ENCODE measurements at regions not wholly inside any gene's neighbourhood (a gene's known extent, or its start where the extent isn't known, plus 50 kb on each side); places are given as distances from the start of the nearest gene placed in this dataset.

DNA sequence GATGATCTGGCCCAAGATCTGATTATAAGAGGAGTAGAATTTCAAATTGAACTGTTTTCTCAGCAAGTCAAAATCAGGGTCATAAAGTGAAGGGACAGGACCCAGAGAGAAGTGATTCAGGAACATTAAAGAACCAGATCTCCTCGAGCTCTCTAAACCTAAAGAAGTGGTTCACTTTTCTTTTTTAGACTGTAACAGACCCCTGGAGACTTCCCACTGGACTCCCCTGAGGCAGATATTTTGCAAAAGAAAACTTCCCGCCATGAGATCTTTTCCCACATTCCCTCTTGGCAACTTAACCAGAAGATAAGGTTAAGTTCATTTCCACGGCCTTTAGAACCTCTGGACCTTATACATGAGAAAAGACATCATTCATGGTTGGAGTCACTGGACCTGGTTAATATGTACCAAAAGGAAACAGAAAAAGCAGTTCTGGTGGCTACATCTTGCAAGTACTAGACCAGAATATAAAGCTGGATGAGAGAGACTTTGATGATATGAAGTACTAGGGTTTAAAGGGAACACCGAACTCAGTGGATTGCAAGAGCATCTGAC, 1061.4 kb downstream of the MRPL39 start:
- TF ChIP-seq, protein P1, sequence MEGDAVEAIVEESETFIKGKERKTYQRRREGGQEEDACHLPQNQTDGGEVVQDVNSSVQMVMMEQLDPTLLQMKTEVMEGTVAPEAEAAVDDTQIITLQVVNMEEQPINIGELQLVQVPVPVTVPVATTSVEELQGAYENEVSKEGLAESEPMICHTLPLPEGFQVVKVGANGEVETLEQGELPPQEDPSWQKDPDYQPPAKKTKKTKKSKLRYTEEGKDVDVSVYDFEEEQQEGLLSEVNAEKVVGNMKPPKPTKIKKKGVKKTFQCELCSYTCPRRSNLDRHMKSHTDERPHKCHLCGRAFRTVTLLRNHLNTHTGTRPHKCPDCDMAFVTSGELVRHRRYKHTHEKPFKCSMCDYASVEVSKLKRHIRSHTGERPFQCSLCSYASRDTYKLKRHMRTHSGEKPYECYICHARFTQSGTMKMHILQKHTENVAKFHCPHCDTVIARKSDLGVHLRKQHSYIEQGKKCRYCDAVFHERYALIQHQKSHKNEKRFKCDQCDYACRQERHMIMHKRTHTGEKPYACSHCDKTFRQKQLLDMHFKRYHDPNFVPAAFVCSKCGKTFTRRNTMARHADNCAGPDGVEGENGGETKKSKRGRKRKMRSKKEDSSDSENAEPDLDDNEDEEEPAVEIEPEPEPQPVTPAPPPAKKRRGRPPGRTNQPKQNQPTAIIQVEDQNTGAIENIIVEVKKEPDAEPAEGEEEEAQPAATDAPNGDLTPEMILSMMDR (conservative IDR thresholded peaks at IDR 0.05; ENCODE audit: low read length), result no peak
- TF ChIP-seq EZH2phosphoT487 (IDR thresholded peaks at IDR 0.05; ENCODE audit: borderline replicate concordance), result no peak

All from Loucy (cell line).